ENCODE measurements at regions not wholly inside any gene's neighbourhood (a gene's known extent, or its start where the extent isn't known, plus 50 kb on each side); places are given as distances from the start of the nearest gene placed in this dataset.

- FAIRE-seq: no peak
- no peaks in the 10 kb centered on the region for H3K23me2 ChIP-seq (ENCODE audit: low read depth, low read length)
Measured at GRCh38 chr2:195382186-195382585, 274.8 kb upstream of the SLC39A10 start.

More at GRCh38 chr2:195382186-195382585, 274.8 kb upstream of the SLC39A10 start:
- Histone ChIP-seq H3K9ac (replicated peaks in 1 of 4; ENCODE audit: extremely low read depth in 1 of 4, low read depth in 3 of 4, low read length in 3 of 4) (no peak overlapping the region), H4K20me1 (replicated peaks in 1 of 2; ENCODE audit: control insufficient read depth in 1 of 2, insufficient read depth in 2 of 2, low read length in 2 of 2) (no peaks in the 10 kb centered on the region), H3K4ac (replicated peaks; ENCODE audit: insufficient read length, low read depth, low read length) (no peak overlapping the region), H2BK12ac (ENCODE audit: low read depth, low read length) (no peak overlapping the region), H2BK20ac (ENCODE audit: low read length) (no peak overlapping the region), H3K9me3 (ENCODE audit: insufficient read depth in 2 of 2, low read depth in 1 of 2, low read length in 1 of 2) (peaks cover 0 to 3% of the 10 kb centered on the region in 2 experiments; a peak in 1 of 4 replicates), H3K4me2 (ENCODE audit: insufficient read depth in 1 of 2, low read depth in 2 of 2, low read length in 2 of 2) (no peak overlapping the region), H3K79me2 (ENCODE audit: control insufficient read depth in 1 of 2, insufficient read depth in 2 of 2, low read length in 2 of 2) (no peaks in the 10 kb centered on the region), H4K8ac (ENCODE audit: extremely low read depth, insufficient read depth, low read length) (no peak overlapping the region), H3K27me3 (replicated peaks in 1 of 4; ENCODE audit: control insufficient read depth in 3 of 4, extremely low read depth in 1 of 4, insufficient read depth in 3 of 4, low read length in 3 of 4) (no peaks in the 10 kb centered on the region), H4K5ac (ENCODE audit: insufficient read length, low read depth, low read length) (no peak overlapping the region), H3K4me1 (replicated peaks in 1 of 4; ENCODE audit: control insufficient read depth in 3 of 4, insufficient read depth in 4 of 4, low read length in 3 of 4) (no peaks in the 10 kb centered on the region), H3K18ac (ENCODE audit: extremely low read depth, low read length) (no peak overlapping the region), H4K91ac (replicated peaks; ENCODE audit: insufficient read length, low read length) (no peak overlapping the region), H2AFZ (ENCODE audit: low read length) (no peak overlapping the region), H2AK5ac (ENCODE audit: low read depth, low read length) (no peak overlapping the region), H3K14ac (ENCODE audit: insufficient read length) (no peak overlapping the region), H2BK5ac (ENCODE audit: low read depth, low read length) (no peak overlapping the region), H3K23ac (ENCODE audit: insufficient read length) (no peak overlapping the region), H3K56ac (replicated peaks; ENCODE audit: insufficient read length, low read depth, low read length) (no peak overlapping the region), H3K4me3 (ENCODE audit: extremely low read depth in 1 of 4, insufficient read depth in 2 of 4, low read depth in 3 of 4, low read length in 4 of 4) (no peak overlapping the region), H3K36me3 (ENCODE audit: control insufficient read depth in 2 of 4, insufficient read depth in 4 of 4, low read length in 3 of 4) (no peaks in the 10 kb centered on the region), H3K27ac (ENCODE audit: low read depth, low read length) (no peak overlapping the region), H3K79me1 (ENCODE audit: low read depth, low read length) (no peaks in the 10 kb centered on the region), H2BK120ac (replicated peaks; ENCODE audit: low read depth, low read length) (no peak overlapping the region), H2BK15ac (ENCODE audit: low read length) (no peak overlapping the region)
- WGBS, 2 experiments (ENCODE audit: extremely low coverage in 1 of 2, insufficient coverage in 1 of 2, insufficient read length in 1 of 2, insufficient replicate concordance in 2 of 2, low coverage in 1 of 2, low lambda C conversion rate in 2 of 2, missing lambda C conversion rate in 1 of 2): 86% methylated on average over 2 of the region's 2 CpGs; no CpG with 5 or more reads in 1 of the 2 experiments
- ChIA-PET POLR2A (ENCODE audit: partially characterized antibody) (no interaction called here), CTCF (ENCODE audit: partially characterized antibody) (no interaction called here)
- DNase-seq (ENCODE audit: low read depth in 1 of 2, low spot score in 2 of 2): no peak
- TF ChIP-seq RAD21 (IDR thresholded peaks at IDR 0.05 in 1 of 2, conservative IDR thresholded peaks at IDR 0.05 in 1 of 2; ENCODE audit: low read depth in 2 of 2, low read length in 2 of 2) (no peak), CBX8 (IDR thresholded peaks at IDR 0.05; ENCODE audit: borderline replicate concordance, low read depth, low read length) (no peak), CBX5 (IDR thresholded peaks at IDR 0.05; ENCODE audit: low read depth, low read length) (no peak), TEAD4 (IDR thresholded peaks at IDR 0.05; ENCODE audit: low read depth, low read length) (no peak), EZH2 (IDR thresholded peaks at IDR 0.05; ENCODE audit: low read depth, low read length, severe bottlenecking) (no peak), TAF1 (IDR thresholded peaks at IDR 0.05; ENCODE audit: low read depth, low read length) (no peak), ATF3 (IDR thresholded peaks at IDR 0.05; ENCODE audit: insufficient read depth, low read depth, low read length) (no peak), KDM5A (IDR thresholded peaks at IDR 0.05; ENCODE audit: low read length) (no peak), JUN (IDR thresholded peaks at IDR 0.05; ENCODE audit: low read depth, low read length) (no peak), CHD1 (IDR thresholded peaks at IDR 0.05; ENCODE audit: low read depth, low read length) (no peak), EGR1 (IDR thresholded peaks at IDR 0.05; ENCODE audit: borderline replicate concordance, low read depth, low read length) (no peak), JUND (IDR thresholded peaks at IDR 0.05; ENCODE audit: low read length) (no peak), HDAC6 (IDR thresholded peaks at IDR 0.05; ENCODE audit: low read depth, low read length) (no peak)
- TF ChIP-seq, protein P1, sequence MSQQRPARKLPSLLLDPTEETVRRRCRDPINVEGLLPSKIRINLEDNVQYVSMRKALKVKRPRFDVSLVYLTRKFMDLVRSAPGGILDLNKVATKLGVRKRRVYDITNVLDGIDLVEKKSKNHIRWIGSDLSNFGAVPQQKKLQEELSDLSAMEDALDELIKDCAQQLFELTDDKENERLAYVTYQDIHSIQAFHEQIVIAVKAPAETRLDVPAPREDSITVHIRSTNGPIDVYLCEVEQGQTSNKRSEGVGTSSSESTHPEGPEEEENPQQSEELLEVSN (IDR thresholded peaks at IDR 0.05): no peak
